Right atrium auricular region (tissue), 2 donors: ENCODE measurements at regions not wholly inside any gene's neighbourhood (a gene's known extent, or its start where the extent isn't known, plus 50 kb on each side); places are given as distances from the start of the nearest gene placed in this dataset.

Experiments used
- DNase-seq: peaks from one replicate; pipeline ENCODE4 v3.0.0-alpha.2; 2019; ENCODE audit warnings: low spot score
- H3K27ac ChIP-seq, 2 donors: fragments of 200-600 bp; sonication (generic); 1 replicate in 1 of 2; 2 replicates in 1 of 2; pipeline ENCODE4 v1.5.1; 2016 to 2019
- H3K27me3 ChIP-seq, 2 donors: fragments of 200-600 bp; sonication (generic); one replicate each; pipeline versions ENCODE4 v1.5.1 to v1.6.0; 2017 to 2019
- H3K36me3 ChIP-seq: fragments of 200-600 bp; sonication (generic); one replicate; pipeline ENCODE4 v1.5.1; 2016
- H3K4me1 ChIP-seq, 2 donors: fragments of 200-600 bp; sonication (generic); one replicate each; pipeline versions ENCODE4 v1.5.1 to v1.6.0; 2017 to 2019
- H3K4me3 ChIP-seq, 2 donors: fragments of 200-600 bp; sonication (generic); 1 replicate in 1 of 2; 2 replicates in 1 of 2; pipeline ENCODE4 v1.5.1; 2017 to 2019; ENCODE audit warnings: mild to moderate bottlenecking in 1 of 2, moderate library complexity in 1 of 2
- H3K9me3 ChIP-seq, 2 donors: fragments of 200-600 bp; sonication (generic); one replicate each; pipeline ENCODE4 v1.5.1; 2019
- TF ChIP-seq, protein P1 (sequence below), 2 donors: fragments of 200-600 bp; sonication (generic); IDR thresholded peaks; one replicate each; pipeline ENCODE4 v1.5.1; 2019; ENCODE audit warnings: antibody characterized with exemption in 2 of 2

DNA sequence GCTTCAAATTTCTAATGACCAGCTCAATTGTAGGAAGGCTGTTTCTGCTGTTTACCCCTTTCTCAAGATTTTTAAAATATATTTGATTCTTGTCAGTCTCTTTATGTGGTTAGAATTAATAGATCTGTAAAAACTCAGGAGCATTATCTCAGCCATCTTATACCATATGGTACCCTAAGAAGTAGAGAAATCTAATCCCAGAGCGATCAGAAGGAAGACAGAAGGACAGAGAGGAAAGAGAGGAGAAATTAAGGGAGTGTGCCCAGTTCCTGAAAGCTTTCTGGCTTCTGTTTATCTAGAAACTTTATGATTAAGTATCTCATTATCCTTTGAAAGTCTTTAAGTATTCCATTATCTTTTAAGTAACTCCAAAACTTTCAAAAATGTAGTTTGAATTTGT, 152.1 kb upstream of the NAV3 start:
- Histone ChIP-seq H3K4me1 (no peaks in the 10 kb centered on the region), H3K9me3 (no peaks in the 10 kb centered on the region), H3K27ac (no peak overlapping the region), H3K36me3 (no peaks in the 10 kb centered on the region), H3K27me3 (no peaks in the 10 kb centered on the region), H3K4me3 (no peak overlapping the region)
- TF ChIP-seq, protein P1, sequence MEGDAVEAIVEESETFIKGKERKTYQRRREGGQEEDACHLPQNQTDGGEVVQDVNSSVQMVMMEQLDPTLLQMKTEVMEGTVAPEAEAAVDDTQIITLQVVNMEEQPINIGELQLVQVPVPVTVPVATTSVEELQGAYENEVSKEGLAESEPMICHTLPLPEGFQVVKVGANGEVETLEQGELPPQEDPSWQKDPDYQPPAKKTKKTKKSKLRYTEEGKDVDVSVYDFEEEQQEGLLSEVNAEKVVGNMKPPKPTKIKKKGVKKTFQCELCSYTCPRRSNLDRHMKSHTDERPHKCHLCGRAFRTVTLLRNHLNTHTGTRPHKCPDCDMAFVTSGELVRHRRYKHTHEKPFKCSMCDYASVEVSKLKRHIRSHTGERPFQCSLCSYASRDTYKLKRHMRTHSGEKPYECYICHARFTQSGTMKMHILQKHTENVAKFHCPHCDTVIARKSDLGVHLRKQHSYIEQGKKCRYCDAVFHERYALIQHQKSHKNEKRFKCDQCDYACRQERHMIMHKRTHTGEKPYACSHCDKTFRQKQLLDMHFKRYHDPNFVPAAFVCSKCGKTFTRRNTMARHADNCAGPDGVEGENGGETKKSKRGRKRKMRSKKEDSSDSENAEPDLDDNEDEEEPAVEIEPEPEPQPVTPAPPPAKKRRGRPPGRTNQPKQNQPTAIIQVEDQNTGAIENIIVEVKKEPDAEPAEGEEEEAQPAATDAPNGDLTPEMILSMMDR (IDR thresholded peaks at IDR 0.05) = no peak
- DNase-seq = no peak

DNA sequence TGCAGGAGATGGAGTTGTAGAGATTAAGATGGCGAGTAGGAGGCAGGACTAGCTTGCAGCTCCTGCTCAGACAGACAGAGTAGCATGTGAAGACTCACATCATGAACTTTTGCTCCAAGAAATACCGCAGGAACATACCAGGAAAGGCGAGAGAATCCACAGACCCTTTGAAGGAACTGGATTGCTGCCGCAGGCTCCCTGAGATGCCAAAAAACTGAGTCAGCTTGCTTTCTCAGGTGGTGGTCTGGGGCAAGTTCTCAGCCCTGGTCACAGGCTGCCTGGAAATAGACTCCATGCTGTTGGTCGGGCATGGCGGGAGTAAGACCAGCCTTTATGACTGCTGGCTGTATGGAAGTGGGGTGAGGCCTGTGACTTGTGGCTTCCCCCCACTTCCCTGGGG, 163.6 kb upstream of the NAV3 start:
- H3K9me3 ChIP-seq = no peaks in the 10 kb centered on the region
- TF ChIP-seq, protein P1 (IDR thresholded peaks at IDR 0.05) = no peak
- H3K36me3 ChIP-seq = no peaks in the 10 kb centered on the region
- H3K4me3 ChIP-seq = no peak overlapping the region
- no peak for DNase-seq
- H3K4me1 ChIP-seq = no peaks in the 10 kb centered on the region
- no peaks in the 10 kb centered on the region for H3K27me3 ChIP-seq
- no peak overlapping the region for H3K27ac ChIP-seq

DNA sequence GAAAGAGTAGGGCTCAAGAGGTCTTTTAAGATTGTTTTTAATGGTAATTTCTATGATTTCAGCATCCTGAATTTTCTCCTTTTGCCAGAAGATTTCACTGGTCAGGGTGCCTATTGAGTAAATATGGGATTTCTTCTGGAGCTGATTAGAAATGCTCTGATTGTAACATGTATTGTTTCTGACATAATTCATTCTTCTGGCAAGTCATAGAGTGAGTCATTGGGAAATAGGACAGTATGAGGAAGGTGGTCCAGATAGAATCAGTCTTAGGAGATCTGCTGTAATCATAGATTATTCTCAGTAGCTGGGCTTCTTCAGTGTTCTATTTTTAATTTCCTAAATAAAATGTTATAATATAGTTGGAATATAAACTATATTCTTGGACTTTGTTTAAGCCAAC, 182.0 kb upstream of the NAV3 start:
- Histone ChIP-seq H3K4me3 (no peak overlapping the region), H3K27ac (no peak overlapping the region), H3K36me3 (no peaks in the 10 kb centered on the region), H3K9me3 (no peaks in the 10 kb centered on the region), H3K4me1 (no peaks in the 10 kb centered on the region), H3K27me3 (no peaks in the 10 kb centered on the region)
- no peak for DNase-seq
- TF ChIP-seq, protein P1 (IDR thresholded peaks at IDR 0.05) = no peak

DNA sequence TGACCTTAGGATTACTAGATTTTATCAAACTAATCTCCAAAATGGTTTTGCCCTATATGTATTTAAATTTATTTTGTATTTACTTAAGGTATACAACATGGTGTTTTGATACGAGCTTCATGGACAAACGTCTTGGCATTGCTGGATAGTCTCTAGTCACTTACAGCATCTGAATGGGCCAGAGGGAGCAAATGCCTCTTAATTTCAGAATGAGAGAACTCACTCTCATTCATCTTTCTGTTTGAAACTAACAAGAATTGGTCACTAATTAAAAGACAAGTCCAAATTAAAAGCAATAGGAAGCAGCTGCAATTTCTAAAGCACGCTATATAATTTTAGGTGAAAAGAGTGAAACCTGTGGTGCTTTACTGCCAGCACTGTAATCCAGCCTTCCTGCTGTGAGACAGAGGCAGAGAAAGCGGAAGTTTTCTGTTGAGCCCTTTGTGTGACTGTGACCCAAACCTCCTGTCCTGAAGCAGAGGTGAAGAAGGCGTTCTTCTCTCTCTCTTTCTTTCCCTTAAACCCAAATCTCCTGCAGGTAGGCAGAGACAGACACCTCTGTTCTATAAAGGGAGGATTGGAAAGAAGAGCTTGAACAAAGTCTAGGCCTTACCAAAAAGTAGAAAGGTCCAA, 184.6 kb upstream of the NAV3 start:
- TF ChIP-seq, protein P1 (IDR thresholded peaks at IDR 0.05) = no peak
- no peak overlapping the region for H3K4me3 ChIP-seq
- H3K27ac ChIP-seq = no peak overlapping the region
- DNase-seq = no peak
- H3K27me3 ChIP-seq = no peaks in the 10 kb centered on the region
- H3K9me3 ChIP-seq = no peaks in the 10 kb centered on the region
- no peaks in the 10 kb centered on the region for H3K36me3 ChIP-seq
- H3K4me1 ChIP-seq = no peaks in the 10 kb centered on the region

DNA sequence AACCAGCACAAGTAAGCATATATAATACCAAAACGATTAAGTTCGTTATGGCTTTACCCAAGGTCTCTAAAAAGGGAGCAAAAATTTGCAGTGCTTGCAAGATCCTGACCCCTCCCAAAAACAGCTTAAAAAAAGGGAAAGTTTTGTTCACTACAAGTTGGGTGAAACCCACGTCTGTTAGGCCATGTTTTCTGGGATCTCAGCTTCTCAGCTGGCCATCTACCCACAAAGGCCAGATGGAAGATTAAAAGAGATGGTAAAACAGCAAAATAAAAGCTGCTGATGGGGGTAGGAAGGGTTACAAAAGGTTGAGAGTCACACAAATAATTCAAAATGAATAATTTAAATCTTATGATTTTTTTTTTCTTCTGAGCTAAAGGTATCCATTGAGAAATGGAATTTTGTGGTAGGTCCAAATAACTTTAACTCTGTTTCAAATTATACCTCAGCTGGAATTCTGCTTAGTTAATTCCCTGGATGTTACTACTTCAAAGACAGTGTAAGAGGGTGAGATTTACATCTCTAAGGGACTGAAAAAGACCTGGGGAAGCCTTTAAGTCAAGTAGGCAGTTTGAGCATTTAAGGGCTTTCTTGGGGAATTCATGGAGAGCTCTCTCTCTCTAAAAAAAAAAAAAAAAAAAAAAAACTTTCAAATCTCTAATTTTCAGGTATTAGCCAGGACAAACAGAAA, 185.6 kb upstream of the NAV3 start:
- TF ChIP-seq, protein P1 (IDR thresholded peaks at IDR 0.05) = no peak

More for the DNA sequence above, 185.6 kb upstream of the NAV3 start:
- Histone ChIP-seq H3K4me3 (no peak overlapping the region), H3K27ac (no peak overlapping the region), H3K9me3 (no peaks in the 10 kb centered on the region), H3K36me3 (no peaks in the 10 kb centered on the region), H3K27me3 (no peaks in the 10 kb centered on the region), H3K4me1 (no peaks in the 10 kb centered on the region)
- no peak for DNase-seq
